ENCODE measurements at regions not wholly inside any gene's neighbourhood (a gene's known extent, or its start where the extent isn't known, plus 50 kb on each side); places are given as distances from the start of the nearest gene placed in this dataset.
"Not testable (repeated sequence)": the region's sequence is repeated elsewhere in the genome, so short reads cannot be mapped to it uniquely, and the experiment has no call there.

- ATAC-seq: no peak
Observed at GRCh38 chr1:37162059-37162458, 127.7 kb upstream of the GRIK3 start.

- no peak for ATAC-seq
Observed at GRCh38 chr1:37166005-37166404, 131.7 kb upstream of the GRIK3 start.

- no peak for ATAC-seq
Observed at GRCh38 chr1:37167479-37167878, 133.2 kb upstream of the GRIK3 start.

- no peak for ATAC-seq
Observed at GRCh38 chr1:37169241-37169640, 134.9 kb upstream of the GRIK3 start.

GRCh38 chr1:37169743-37170275 lies 135.5 kb upstream of the GRIK3 start:
- no peak for ATAC-seq

GRCh38 chr1:37171691-37172090 lies 137.4 kb upstream of the GRIK3 start:
- no peak for ATAC-seq

- no peak for ATAC-seq
Observed at GRCh38 chr1:37174341-37174740, 140.0 kb upstream of the GRIK3 start.

- no peak for ATAC-seq
Observed at GRCh38 chr1:37174876-37175275, 140.6 kb upstream of the GRIK3 start.

- ATAC-seq: no peak
Observed at GRCh38 chr1:37175666-37176215, 141.4 kb upstream of the GRIK3 start.

GRCh38 chr1:37176269-37176668 lies 142.0 kb upstream of the GRIK3 start:
- no peak for ATAC-seq

- ATAC-seq: no peak
Observed at GRCh38 chr1:37177230-37177864, 143.0 kb upstream of the GRIK3 start.

GRCh38 chr1:37181425-37181824 lies 147.1 kb upstream of the GRIK3 start:
- ATAC-seq: no peak

GRCh38 chr1:37184789-37185188 lies 150.5 kb upstream of the GRIK3 start:
- no peak for ATAC-seq

- no peak for ATAC-seq
Observed at GRCh38 chr1:37186246-37186756, 152.0 kb upstream of the GRIK3 start.

GRCh38 chr1:37189111-37189510 lies 154.8 kb upstream of the GRIK3 start:
- ATAC-seq: no peak

- no peak for ATAC-seq
Observed at GRCh38 chr1:37197411-37197810, 163.1 kb upstream of the GRIK3 start.

GRCh38 chr1:37214305-37214704 lies 180.0 kb upstream of the GRIK3 start:
- not testable (repeated sequence) for ATAC-seq

GRCh38 chr1:37233606-37234005 lies 199.3 kb upstream of the GRIK3 start:
- ATAC-seq: no peak

- no peak for ATAC-seq
Observed at GRCh38 chr1:37234941-37235418, 200.7 kb upstream of the GRIK3 start.

GRCh38 chr1:37237948-37238347 lies 203.6 kb upstream of the GRIK3 start:
- no peak for ATAC-seq

- no peak for ATAC-seq
Observed at GRCh38 chr1:37238364-37239224, 204.3 kb upstream of the GRIK3 start.

- ATAC-seq: no peak
Observed at GRCh38 chr1:37239225-37239740, 205.0 kb upstream of the GRIK3 start.

- no peak for ATAC-seq
Observed at GRCh38 chr1:37240897-37241296, 206.6 kb upstream of the GRIK3 start.

All from esophagus mucosa (tissue), 1 donor.